ENCODE measurements at regions not wholly inside any gene's neighbourhood (a gene's known extent, or its start where the extent isn't known, plus 50 kb on each side); places are given as distances from the start of the nearest gene placed in this dataset.

DNA sequence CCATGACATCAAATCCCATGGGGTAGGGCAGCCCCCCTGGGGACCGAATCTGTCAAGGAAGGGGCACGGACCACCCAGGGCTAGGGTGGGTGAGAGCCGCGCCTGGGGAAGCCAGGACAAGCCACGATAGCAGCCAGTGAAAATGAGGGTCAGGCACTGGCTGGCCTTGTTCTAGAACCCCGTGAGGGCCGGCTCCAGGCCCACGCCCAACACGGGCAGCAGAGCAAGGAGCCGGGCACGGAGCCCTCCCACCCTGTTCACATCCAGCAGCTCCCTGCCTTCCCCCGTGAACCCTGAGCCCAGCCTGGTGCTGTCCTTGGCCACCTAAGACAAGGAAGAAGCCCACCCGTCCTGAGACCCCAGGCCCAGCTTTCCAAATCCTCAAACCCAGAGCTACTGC, 256.7 kb downstream of the PARN start:
- in situ Hi-C loops (cut with MboI; ENCODE audit: low sequenced_read_pairs) (no loop called here), dilution Hi-C loops (cut with HindIII; ENCODE audit: low sequenced_read_pairs, unreplicated experiment) (no loop called here)
- no peak for ATAC-seq (ENCODE audit: low read depth)

More for the DNA sequence above, 256.7 kb downstream of the PARN start:
- ChIA-PET CTCF (no interaction called here), POLR2A (ENCODE audit: unreplicated experiment) (no interaction called here)
- peaks cover 3% of the 10 kb centered on the region; the same call in 1 of the 2 replicates for H3K9me1 ChIP-seq (ENCODE audit: insufficient read depth, low read length)
- no peak overlapping the region for H2BK15ac ChIP-seq (ENCODE audit: low read depth, low read length)
- 100% methylated on average over 3 of the region's 13 CpGs; no CpG with 5 or more reads in 1 of the 2 experiments for WGBS, 2 experiments (ENCODE audit: extremely low coverage in 2 of 2, insufficient read length in 1 of 2)
- no peak overlapping the region for H3K27ac ChIP-seq (ENCODE audit: insufficient read depth, low read length)
- no TSS peak for BruUV-seq (replicated peaks)
- H4K91ac ChIP-seq (ENCODE audit: insufficient read depth, low read depth, low read length), result no peak overlapping the region
- TF ChIP-seq BHLHE40 (IDR thresholded peaks at IDR 0.05; ENCODE audit: low read depth, low read length) (no peak), MAFK (IDR thresholded peaks at IDR 0.05; ENCODE audit: low read depth, low read length) (no peak), POLR2A (IDR thresholded peaks at IDR 0.05; ENCODE audit: low read depth, low read length) (no peak), MXI1 (IDR thresholded peaks at IDR 0.05; ENCODE audit: borderline replicate concordance, low read depth, low read length) (no peak), MAZ (IDR thresholded peaks at IDR 0.05; ENCODE audit: borderline replicate concordance, low read depth, low read length) (no peak), SMC3 (IDR thresholded peaks at IDR 0.05; ENCODE audit: low read depth, low read length) (no peak), CEBPB (IDR thresholded peaks at IDR 0.05; ENCODE audit: low read depth, low read length) (no peak), RCOR1 (IDR thresholded peaks at IDR 0.05; ENCODE audit: insufficient replicate concordance, low read length) (no peak), NFE2L2 (IDR thresholded peaks at IDR 0.05; ENCODE audit: low read depth, low read length) (no peak), RAD21 (IDR thresholded peaks at IDR 0.05; ENCODE audit: low read length) (no peak), RFX5 (IDR thresholded peaks at IDR 0.05; ENCODE audit: low read depth, low read length) (no peak)
- TF ChIP-seq, protein P1, sequence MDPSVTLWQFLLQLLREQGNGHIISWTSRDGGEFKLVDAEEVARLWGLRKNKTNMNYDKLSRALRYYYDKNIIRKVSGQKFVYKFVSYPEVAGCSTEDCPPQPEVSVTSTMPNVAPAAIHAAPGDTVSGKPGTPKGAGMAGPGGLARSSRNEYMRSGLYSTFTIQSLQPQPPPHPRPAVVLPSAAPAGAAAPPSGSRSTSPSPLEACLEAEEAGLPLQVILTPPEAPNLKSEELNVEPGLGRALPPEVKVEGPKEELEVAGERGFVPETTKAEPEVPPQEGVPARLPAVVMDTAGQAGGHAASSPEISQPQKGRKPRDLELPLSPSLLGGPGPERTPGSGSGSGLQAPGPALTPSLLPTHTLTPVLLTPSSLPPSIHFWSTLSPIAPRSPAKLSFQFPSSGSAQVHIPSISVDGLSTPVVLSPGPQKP (IDR thresholded peaks at IDR 0.05; ENCODE audit: borderline replicate concordance, low read depth, low read length), result no peak
- TF ChIP-seq, protein P2, sequence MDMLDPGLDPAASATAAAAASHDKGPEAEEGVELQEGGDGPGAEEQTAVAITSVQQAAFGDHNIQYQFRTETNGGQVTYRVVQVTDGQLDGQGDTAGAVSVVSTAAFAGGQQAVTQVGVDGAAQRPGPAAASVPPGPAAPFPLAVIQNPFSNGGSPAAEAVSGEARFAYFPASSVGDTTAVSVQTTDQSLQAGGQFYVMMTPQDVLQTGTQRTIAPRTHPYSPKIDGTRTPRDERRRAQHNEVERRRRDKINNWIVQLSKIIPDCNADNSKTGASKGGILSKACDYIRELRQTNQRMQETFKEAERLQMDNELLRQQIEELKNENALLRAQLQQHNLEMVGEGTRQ (IDR thresholded peaks at IDR 0.05; ENCODE audit: low read depth, low read length), result no peak
- intact Hi-C loops (cut with micrococcal nuclease), result no loop called here
- H2BK20ac ChIP-seq (ENCODE audit: low read depth, low read length), result no peak overlapping the region
- no peaks in the 10 kb centered on the region for H3K79me1 ChIP-seq (ENCODE audit: low read depth in 1 of 2, low read length in 2 of 2)
- no peak overlapping the region for H3K4me2 ChIP-seq (ENCODE audit: low read depth, low read length)
- H3K18ac ChIP-seq (ENCODE audit: low read depth, low read length), result no peak overlapping the region
- no peak for DNase-seq
- no peak overlapping the region for H2AFZ ChIP-seq (replicated peaks; ENCODE audit: low read length, poor library complexity)
- no peaks in the 10 kb centered on the region for H4K20me1 ChIP-seq (ENCODE audit: insufficient read depth, low read length)
- H3K4me1 ChIP-seq (ENCODE audit: control insufficient read depth, insufficient read depth, low read length), result peaks cover 4% of the 10 kb centered on the region
- H4K8ac ChIP-seq (ENCODE audit: low read depth in 2 of 2, low read length in 2 of 2), result no peak overlapping the region
- no peak overlapping the region for H2BK120ac ChIP-seq (ENCODE audit: low read depth, low read length)
- no peak overlapping the region for H3K14ac ChIP-seq (replicated peaks; ENCODE audit: low read depth, low read length)
- no peak overlapping the region for H2AK9ac ChIP-seq (replicated peaks; ENCODE audit: low read depth, low read length, poor library complexity)
- H3K4me3 ChIP-seq (ENCODE audit: insufficient read depth, low read depth, low read length), result no peak overlapping the region
- H4K5ac ChIP-seq (ENCODE audit: low read depth, low read length), result no peak overlapping the region
- no peak overlapping the region for H3K4ac ChIP-seq (ENCODE audit: low read depth, low read length)
- H2BK5ac ChIP-seq (ENCODE audit: low read depth, low read length, poor library complexity, severe bottlenecking), result no peak overlapping the region
- H2AK5ac ChIP-seq (ENCODE audit: low read depth, low read length), result no peak overlapping the region; the same call in 1 of the 2 replicates
- H3K9ac ChIP-seq (ENCODE audit: low read depth, low read length), result no peak overlapping the region
- H3K36me3 ChIP-seq (ENCODE audit: control insufficient read depth, insufficient read depth, low read length), result no peaks in the 10 kb centered on the region
- no peaks in the 10 kb centered on the region for H3K9me3 ChIP-seq (ENCODE audit: control insufficient read depth, insufficient read depth, low read length)
- no peaks in the 10 kb centered on the region; the same call in 1 of the 2 replicates for H3K27me3 ChIP-seq (ENCODE audit: control insufficient read depth, insufficient read depth, low read length)
- no peak overlapping the region for H3K23ac ChIP-seq (ENCODE audit: low read depth, low read length)
- no peak overlapping the region for H3K56ac ChIP-seq (ENCODE audit: extremely low read depth, insufficient read depth, low read length)
